ENCODE measurements at regions not wholly inside any gene's neighbourhood (a gene's known extent, or its start where the extent isn't known, plus 50 kb on each side); places are given as distances from the start of the nearest gene placed in this dataset.

DNA sequence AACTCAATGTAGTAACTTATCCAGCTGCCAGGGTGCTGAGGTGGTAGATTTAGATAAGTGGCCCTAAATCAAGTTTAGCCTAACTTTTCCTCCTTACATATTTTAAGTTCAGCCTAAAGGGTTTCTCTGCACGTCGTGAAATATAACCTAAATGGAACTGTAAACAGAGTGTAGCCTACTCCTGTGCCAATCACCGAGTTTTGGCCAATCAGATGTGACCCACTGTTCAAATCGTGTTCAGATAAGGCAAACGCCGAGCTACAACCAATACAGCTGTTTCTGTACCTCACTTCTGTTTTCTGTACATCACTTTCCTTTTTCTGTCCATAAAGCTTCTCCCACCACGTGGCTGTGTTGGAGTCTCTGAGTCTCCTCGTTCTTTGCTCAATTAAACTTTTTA is 904.2 kb upstream of the POT1 start:
- no peaks in the 10 kb centered on the region for H3K9me2 ChIP-seq (ENCODE audit: insufficient read depth)
- intact Hi-C loops (cut with micrococcal nuclease; ENCODE audit: unreplicated experiment): no loop called here
- no peaks in the 10 kb centered on the region for H3K9me3 ChIP-seq (ENCODE audit: insufficient read depth, low read depth)
- no peaks in the 10 kb centered on the region for H3K4me1 ChIP-seq (replicated peaks; ENCODE audit: insufficient read depth)
- peak overlapping the region; percentile 17; the same call in 1 of the 2 replicates for H2AFZ ChIP-seq
- no peak for DNase-seq
- no peaks in the 10 kb centered on the region for H3K79me2 ChIP-seq (ENCODE audit: low read depth)
- no TSS peak for BruUV-seq (replicated peaks)
- TF ChIP-seq, protein P1, sequence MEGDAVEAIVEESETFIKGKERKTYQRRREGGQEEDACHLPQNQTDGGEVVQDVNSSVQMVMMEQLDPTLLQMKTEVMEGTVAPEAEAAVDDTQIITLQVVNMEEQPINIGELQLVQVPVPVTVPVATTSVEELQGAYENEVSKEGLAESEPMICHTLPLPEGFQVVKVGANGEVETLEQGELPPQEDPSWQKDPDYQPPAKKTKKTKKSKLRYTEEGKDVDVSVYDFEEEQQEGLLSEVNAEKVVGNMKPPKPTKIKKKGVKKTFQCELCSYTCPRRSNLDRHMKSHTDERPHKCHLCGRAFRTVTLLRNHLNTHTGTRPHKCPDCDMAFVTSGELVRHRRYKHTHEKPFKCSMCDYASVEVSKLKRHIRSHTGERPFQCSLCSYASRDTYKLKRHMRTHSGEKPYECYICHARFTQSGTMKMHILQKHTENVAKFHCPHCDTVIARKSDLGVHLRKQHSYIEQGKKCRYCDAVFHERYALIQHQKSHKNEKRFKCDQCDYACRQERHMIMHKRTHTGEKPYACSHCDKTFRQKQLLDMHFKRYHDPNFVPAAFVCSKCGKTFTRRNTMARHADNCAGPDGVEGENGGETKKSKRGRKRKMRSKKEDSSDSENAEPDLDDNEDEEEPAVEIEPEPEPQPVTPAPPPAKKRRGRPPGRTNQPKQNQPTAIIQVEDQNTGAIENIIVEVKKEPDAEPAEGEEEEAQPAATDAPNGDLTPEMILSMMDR (conservative IDR thresholded peaks at IDR 0.05): no peak
- no peak for TF ChIP-seq EZH2 (IDR thresholded peaks at IDR 0.05; ENCODE audit: low read depth)
- no peak overlapping the region for H3K4me2 ChIP-seq
- ChIA-PET POLR2A (ENCODE audit: unreplicated experiment) (no interaction called here), CTCF (no interaction called here)
- no peaks in the 10 kb centered on the region for H3K27me3 ChIP-seq (ENCODE audit: insufficient read depth, low read depth)
- H3K27ac ChIP-seq: no peak overlapping the region
- no peaks in the 10 kb centered on the region for H3F3A ChIP-seq (ENCODE audit: insufficient read depth, low read depth)
- H4K20me1 ChIP-seq (ENCODE audit: insufficient read depth): no peaks in the 10 kb centered on the region
- H3K4me3 ChIP-seq: no peak overlapping the region
- no peaks in the 10 kb centered on the region for H3K36me3 ChIP-seq (ENCODE audit: low read depth)

DNA sequence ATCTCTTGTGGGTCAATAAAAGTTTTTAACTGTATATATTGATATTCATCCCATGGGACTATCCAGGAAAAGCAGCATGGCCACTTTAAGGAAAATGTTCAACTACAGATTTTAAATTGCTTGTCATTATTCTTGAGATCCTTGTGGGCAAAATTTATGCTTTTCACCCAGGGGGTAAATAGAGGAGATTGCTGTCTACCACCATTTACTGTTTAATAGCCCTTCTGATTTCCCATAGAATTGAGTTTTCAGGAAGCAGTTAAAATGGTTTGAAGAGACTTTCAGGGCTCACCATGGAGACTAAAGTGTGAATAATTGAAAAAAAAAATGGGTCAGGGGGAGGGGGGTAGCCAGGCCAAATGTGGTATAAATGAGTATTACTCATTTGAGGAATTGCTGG is 901.1 kb upstream of the POT1 start:
- no peak for TF ChIP-seq EZH2 (IDR thresholded peaks at IDR 0.05; ENCODE audit: low read depth)
- TF ChIP-seq, protein P1 (conservative IDR thresholded peaks at IDR 0.05): no peak
- ChIA-PET POLR2A (ENCODE audit: unreplicated experiment) (no interaction called here), CTCF (no interaction called here)
- H3K4me2 ChIP-seq: no peak overlapping the region
- no peaks in the 10 kb centered on the region for H3F3A ChIP-seq (ENCODE audit: insufficient read depth, low read depth)
- H3K36me3 ChIP-seq (ENCODE audit: low read depth): no peaks in the 10 kb centered on the region
- intact Hi-C loops (cut with micrococcal nuclease; ENCODE audit: unreplicated experiment): no loop called here
- no peaks in the 10 kb centered on the region for H3K27me3 ChIP-seq (ENCODE audit: insufficient read depth, low read depth)
- no peaks in the 10 kb centered on the region for H3K9me2 ChIP-seq (ENCODE audit: insufficient read depth)
- no peaks in the 10 kb centered on the region for H3K79me2 ChIP-seq (ENCODE audit: low read depth)
- H3K27ac ChIP-seq: no peak overlapping the region
- no peaks in the 10 kb centered on the region for H3K4me1 ChIP-seq (replicated peaks; ENCODE audit: insufficient read depth)
- H3K9me3 ChIP-seq (ENCODE audit: insufficient read depth, low read depth): no peaks in the 10 kb centered on the region
- BruUV-seq (replicated peaks): no TSS peak
- no peak overlapping the region for H2AFZ ChIP-seq
- no peak overlapping the region for H3K4me3 ChIP-seq
- DNase-seq: no peak
- H4K20me1 ChIP-seq (ENCODE audit: insufficient read depth): no peaks in the 10 kb centered on the region

DNA sequence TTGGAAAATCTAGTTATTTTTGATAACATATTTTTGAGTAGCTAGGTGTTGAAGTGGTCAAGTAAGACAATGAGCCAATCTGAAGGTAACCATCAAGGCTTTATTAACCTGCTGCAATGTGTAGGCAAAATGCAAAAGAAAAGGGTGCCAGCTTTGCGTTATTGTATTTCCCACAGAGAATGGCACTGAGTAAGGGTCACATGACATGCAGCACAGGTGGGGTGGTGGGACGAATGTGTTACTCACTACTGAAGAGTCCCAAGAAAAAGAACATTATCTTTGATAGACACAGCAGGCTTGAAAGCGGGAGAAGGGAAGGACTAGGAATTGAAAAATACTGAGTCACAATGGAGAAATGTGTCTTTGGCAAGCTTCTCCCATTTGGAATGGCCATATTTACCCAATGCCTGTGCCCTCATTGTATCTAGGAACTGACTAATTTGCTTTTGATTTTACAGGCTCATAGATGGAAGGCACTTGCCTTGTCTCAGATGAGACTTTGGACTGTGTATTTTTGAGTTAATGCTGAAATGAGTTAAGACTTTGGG is 898.6 kb upstream of the POT1 start:
- DNase-seq: no peak
- H2AFZ ChIP-seq: no peak overlapping the region

More for the DNA sequence above, 898.6 kb upstream of the POT1 start:
- H3K27ac ChIP-seq: no peak overlapping the region
- H4K20me1 ChIP-seq (ENCODE audit: insufficient read depth): no peaks in the 10 kb centered on the region
- no peaks in the 10 kb centered on the region for H3K4me1 ChIP-seq (replicated peaks; ENCODE audit: insufficient read depth)
- H3K4me3 ChIP-seq: no peak overlapping the region
- TF ChIP-seq EZH2 (IDR thresholded peaks at IDR 0.05; ENCODE audit: low read depth): no peak
- TF ChIP-seq, protein P1 (conservative IDR thresholded peaks at IDR 0.05): no peak
- no peaks in the 10 kb centered on the region for H3K27me3 ChIP-seq (ENCODE audit: insufficient read depth, low read depth)
- POLR2A ChIA-PET (ENCODE audit: unreplicated experiment): no interaction called here
- BruUV-seq (replicated peaks): no TSS peak
- no peaks in the 10 kb centered on the region for H3F3A ChIP-seq (ENCODE audit: insufficient read depth, low read depth)
- CTCF ChIA-PET: no interaction called here
- no peaks in the 10 kb centered on the region for H3K9me2 ChIP-seq (ENCODE audit: insufficient read depth)
- intact Hi-C loops (cut with micrococcal nuclease; ENCODE audit: unreplicated experiment): no loop called here
- no peaks in the 10 kb centered on the region for H3K36me3 ChIP-seq (ENCODE audit: low read depth)
- H3K4me2 ChIP-seq: no peak overlapping the region
- no peaks in the 10 kb centered on the region for H3K9me3 ChIP-seq (ENCODE audit: insufficient read depth, low read depth)
- H3K79me2 ChIP-seq (ENCODE audit: low read depth): no peaks in the 10 kb centered on the region
